ENCODE measurements at regions not wholly inside any gene's neighbourhood (a gene's known extent, or its start where the extent isn't known, plus 50 kb on each side); places are given as distances from the start of the nearest gene placed in this dataset.

- TF ChIP-seq GATA2 (IDR thresholded peaks at IDR 0.05; ENCODE audit: low read depth, low read length) (no peak), GATA3 (IDR thresholded peaks at IDR 0.05; ENCODE audit: low read depth, low read length) (no peak)
Measured at GRCh38 chr7:46288861-46289260, 367.8 kb upstream of the IGFBP3 start.

Measured in SH-SY5Y (cell line).